Brain microvascular endothelial cell (primary cell): ENCODE measurements at regions not wholly inside any gene's neighbourhood (a gene's known extent, or its start where the extent isn't known, plus 50 kb on each side); places are given as distances from the start of the nearest gene placed in this dataset.

Experiments used
- DNase-seq: peaks from one replicate; pipeline ENCODE4 v3.0.0-alpha.2; 2020
- H3K27ac ChIP-seq: fragments of 250-450 bp; sonication (Bioruptor Pico); 2 replicates; pipeline ENCODE4 v1.5.1; 2020; ENCODE audit warnings: mild to moderate bottlenecking, moderate library complexity
- H3K27me3 ChIP-seq: fragments of 250-450 bp; sonication (Bioruptor Pico); replicated peaks from 2 replicates; pipeline ENCODE4 v1.5.1; 2020; ENCODE audit warnings: mild to moderate bottlenecking
- H3K36me3 ChIP-seq: fragments of 250-450 bp; sonication (Bioruptor Pico); replicated peaks from 2 replicates; pipeline ENCODE4 v1.5.1; 2020; ENCODE audit warnings: mild to moderate bottlenecking
- H3K4me3 ChIP-seq: 2 replicates; pipeline ENCODE4 v1.5.1; 2011; ENCODE audit warnings: low read depth, mild to moderate bottlenecking, control low read depth, low read length, moderate library complexity
- CTCF ChIP-seq: IDR thresholded peaks from 2 replicates; pipeline ENCODE4 v1.5.1; 2011; ENCODE audit warnings: low read depth, mild to moderate bottlenecking, moderate library complexity, low read length, control low read depth, inconsistent platforms; ENCODE audit errors: missing control alignments
- in situ Hi-C: cut with HindIII; loops from 2 replicates; pipeline ENCODE4 v1.10.0; 2017; ENCODE audit warnings: low sequenced_read_pairs, low pct_ligation_motif_present

GRCh38 chrX:2584251-2585157 is 83.7 kb upstream of the DHRSX start:
- in situ Hi-C loops, result no loop called here
- no peaks in the 10 kb centered on the region for H3K36me3 ChIP-seq
- peaks cover 40% of the 10 kb centered on the region for H3K27me3 ChIP-seq
- TF ChIP-seq CTCF, result no peak
- no peak for DNase-seq
- no peak overlapping the region for H3K4me3 ChIP-seq
- H3K27ac ChIP-seq, result no peak overlapping the region

GRCh38 chrX:2583194-2584162 is 82.7 kb upstream of the DHRSX start:
- no peak for TF ChIP-seq CTCF
- Histone ChIP-seq H3K27ac (no peak overlapping the region), H3K27me3 (peaks cover 40% of the 10 kb centered on the region), H3K36me3 (no peaks in the 10 kb centered on the region), H3K4me3 (no peak overlapping the region)
- no peak for DNase-seq
- in situ Hi-C loops, result no loop called here

GRCh38 chrX:2582667-2583066 is 81.9 kb upstream of the DHRSX start:
- in situ Hi-C loops, result no loop called here
- peaks cover 40% of the 10 kb centered on the region for H3K27me3 ChIP-seq
- H3K36me3 ChIP-seq, result no peaks in the 10 kb centered on the region
- DNase-seq, result no peak
- no peak overlapping the region for H3K27ac ChIP-seq
- no peak overlapping the region for H3K4me3 ChIP-seq
- no peak for TF ChIP-seq CTCF

- no peak for DNase-seq
- no peak overlapping the region for H3K4me3 ChIP-seq
- H3K36me3 ChIP-seq, result no peaks in the 10 kb centered on the region
- no peak for TF ChIP-seq CTCF
- in situ Hi-C loops, result no loop called here
- H3K27ac ChIP-seq, result no peak overlapping the region
- H3K27me3 ChIP-seq, result peaks cover 40% of the 10 kb centered on the region
Observed at GRCh38 chrX:2581296-2581695, 80.5 kb upstream of the DHRSX start.

- no peak for DNase-seq
- no peak overlapping the region for H3K4me3 ChIP-seq
- H3K27me3 ChIP-seq, result peaks cover 27% of the 10 kb centered on the region
- no peak overlapping the region for H3K27ac ChIP-seq
- TF ChIP-seq CTCF, result no peak
- in situ Hi-C loops, result no loop called here
- H3K36me3 ChIP-seq, result no peaks in the 10 kb centered on the region
Observed at GRCh38 chrX:2578864-2579263, 78.1 kb upstream of the DHRSX start.
